Natural killer cell treated with Interleukin-12 subunit alpha and Interleukin-12 subunit beta and Interleukin-15 and Interleukin-18, amount 100 ng/mL, for 72 hours (primary cell): ENCODE measurements at regions not wholly inside any gene's neighbourhood (a gene's known extent, or its start where the extent isn't known, plus 50 kb on each side); places are given as distances from the start of the nearest gene placed in this dataset.

Experiments
- ATAC-seq, 2 donors: fragments of 150-1000 bp; cut with Tn5 transposase in 1 of 2; sonication (Bioruptor Pico), chemical (Tn5 transposase) in 1 of 2; 2 replicates each; pipeline ENCODE4 v1.10.0; 2021
- DNase-seq: peaks from one replicate; pipeline ENCODE4 v3.0.0; 2022; ENCODE audit warnings: low spot score
- H3K27ac Mint-ChIP-seq, 2 donors: 1 replicate in 1 of 2; 2 replicates in 1 of 2; pipeline ENCODE4 v1.8.0; 2022; ENCODE audit warnings: mixed read lengths in 2 of 2, mild to moderate bottlenecking in 1 of 2, moderate library complexity in 1 of 2
- H3K27me3 Mint-ChIP-seq, 2 donors: 1 replicate in 1 of 2; 2 replicates in 1 of 2; pipeline ENCODE4 v1.8.0; 2022; ENCODE audit warnings: mixed read lengths in 2 of 2
- H3K36me3 Mint-ChIP-seq: one replicate; pipeline ENCODE4 v1.8.0; 2022; ENCODE audit warnings: mixed read lengths
- H3K4me1 Mint-ChIP-seq, 2 donors: 1 replicate in 1 of 2; 2 replicates in 1 of 2; pipeline ENCODE4 v1.8.0; 2022; ENCODE audit warnings: low read depth in 2 of 2, mixed read lengths in 2 of 2, mild to moderate bottlenecking in 1 of 2
- H3K4me3 Mint-ChIP-seq: one replicate; pipeline ENCODE4 v1.8.0; 2022; ENCODE audit warnings: mixed read lengths
- H3K9me3 Mint-ChIP-seq: 2 replicates; pipeline ENCODE4 v1.8.0; 2022; ENCODE audit warnings: mixed read lengths

- peaks cover 8 to 22% of the 10 kb centered on the region in 2 donors for H3K27me3 Mint-ChIP-seq
- no peaks in the 10 kb centered on the region for H3K4me1 Mint-ChIP-seq
- no peaks in the 10 kb centered on the region for H3K9me3 Mint-ChIP-seq
- H3K27ac Mint-ChIP-seq = no peak overlapping the region
- no peak overlapping the region for H3K4me3 Mint-ChIP-seq
- DNase-seq (no peak), ATAC-seq (no peak)
- no peaks in the 10 kb centered on the region for H3K36me3 Mint-ChIP-seq
These were observed 73.9 kb upstream of the HAO2 start for GRCh38 chr1:119294722-119295121.

GRCh38 chr1:119298687-119299303 is 69.8 kb upstream of the HAO2 start:
- Mint-ChIP-seq H3K4me3 (no peak overlapping the region), H3K27me3 (peaks cover 8 to 30% of the 10 kb centered on the region in 2 donors), H3K4me1 (no peaks in the 10 kb centered on the region), H3K36me3 (no peaks in the 10 kb centered on the region), H3K27ac (no peak overlapping the region), H3K9me3 (no peaks in the 10 kb centered on the region)
- DNase-seq (no peak), ATAC-seq (no peak)

DNA sequence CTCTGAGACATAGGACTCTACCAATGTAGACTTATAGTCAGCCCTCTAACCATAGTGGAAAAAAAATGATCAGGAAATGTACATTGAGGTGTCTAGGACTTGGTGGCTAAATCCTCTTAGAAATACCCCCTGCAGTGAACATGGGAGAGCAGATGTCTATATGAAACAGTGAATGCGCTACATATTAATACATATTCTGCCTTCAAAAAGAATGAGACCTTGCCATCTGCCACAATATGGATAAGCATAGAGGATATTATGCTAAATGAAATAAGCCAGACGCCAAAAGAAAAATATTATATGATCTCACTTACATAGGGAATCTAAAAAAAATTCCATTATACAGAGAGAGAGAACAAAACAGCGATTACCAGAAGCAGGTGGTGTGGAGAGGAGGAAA is 66.6 kb upstream of the HAO2 start:
- ATAC-seq = no peak
- no peak overlapping the region for H3K27ac Mint-ChIP-seq
- no peaks in the 10 kb centered on the region for H3K4me1 Mint-ChIP-seq
- H3K9me3 Mint-ChIP-seq = no peaks in the 10 kb centered on the region
- H3K27me3 Mint-ChIP-seq = peaks cover 5 to 21% of the 10 kb centered on the region in 2 donors
- no peaks in the 10 kb centered on the region for H3K36me3 Mint-ChIP-seq
- no peak for DNase-seq
- no peak overlapping the region for H3K4me3 Mint-ChIP-seq

DNA sequence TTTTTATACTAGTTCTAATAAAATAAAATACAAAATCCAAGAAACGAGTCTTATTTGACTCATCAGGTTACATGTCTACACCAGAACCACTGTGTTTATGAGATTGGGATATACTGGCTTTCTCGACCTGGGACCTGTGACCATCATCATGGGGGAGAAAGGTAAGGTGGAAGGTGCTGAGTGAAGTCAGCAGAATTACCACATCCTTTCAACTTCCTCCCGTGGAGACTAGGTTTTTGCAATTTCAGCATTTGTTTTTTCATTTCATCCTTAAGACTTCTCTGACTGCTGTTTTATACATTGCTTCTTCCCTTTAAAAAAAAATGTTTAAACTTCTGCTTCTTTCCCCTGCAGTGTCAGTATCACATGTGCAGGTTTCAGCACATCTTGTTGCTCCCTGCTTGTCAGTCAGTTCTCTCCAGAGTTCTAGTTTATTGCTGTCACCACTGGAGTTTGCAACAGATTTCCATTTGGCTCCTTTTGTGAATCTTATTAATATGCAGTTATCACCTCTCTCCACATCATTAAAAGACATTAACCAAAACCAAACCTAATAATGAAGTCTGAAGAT is 60.4 kb upstream of the HAO2 start:
- H3K27me3 Mint-ChIP-seq = peaks cover 14 to 25% of the 10 kb centered on the region in 2 donors
- no peak for DNase-seq
- no peak overlapping the region for H3K4me3 Mint-ChIP-seq
- H3K36me3 Mint-ChIP-seq = no peaks in the 10 kb centered on the region
- no peak for ATAC-seq
- no peaks in the 10 kb centered on the region for H3K9me3 Mint-ChIP-seq
- no peak overlapping the region for H3K27ac Mint-ChIP-seq
- no peaks in the 10 kb centered on the region for H3K4me1 Mint-ChIP-seq

GRCh38 chr1:119308806-119309205 is 59.8 kb upstream of the HAO2 start:
- H3K4me3 Mint-ChIP-seq = no peak overlapping the region
- no peaks in the 10 kb centered on the region for H3K36me3 Mint-ChIP-seq
- DNase-seq (no peak), ATAC-seq (no peak)
- peaks cover 18 to 25% of the 10 kb centered on the region in 2 donors for H3K27me3 Mint-ChIP-seq
- no peaks in the 10 kb centered on the region for H3K4me1 Mint-ChIP-seq
- H3K27ac Mint-ChIP-seq = no peak overlapping the region
- no peaks in the 10 kb centered on the region for H3K9me3 Mint-ChIP-seq

DNA sequence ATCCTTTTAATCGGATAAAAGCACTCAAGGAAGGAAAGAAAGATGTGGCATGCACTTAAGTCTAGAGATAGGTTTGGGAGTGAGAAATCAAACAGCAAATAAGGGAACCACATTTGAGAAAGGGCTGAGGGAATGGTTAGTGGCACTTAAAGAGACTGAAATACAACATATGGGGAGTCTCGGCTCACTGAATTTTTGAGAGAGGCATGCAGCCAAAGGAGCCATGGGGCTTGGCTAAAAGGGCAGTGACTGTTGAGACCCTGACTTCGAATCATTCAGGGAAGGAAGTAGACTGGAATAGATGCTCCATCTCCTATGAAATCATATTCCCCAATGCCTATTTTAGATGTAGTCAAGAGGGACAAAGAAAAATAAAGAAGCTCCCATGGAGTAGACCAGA is 58.3 kb upstream of the HAO2 start:
- DNase-seq (no peak), ATAC-seq (no peak)
- Mint-ChIP-seq H3K4me3 (no peak overlapping the region), H3K9me3 (no peaks in the 10 kb centered on the region), H3K27me3 (peaks cover 18 to 25% of the 10 kb centered on the region in 2 donors), H3K27ac (no peak overlapping the region), H3K4me1 (no peaks in the 10 kb centered on the region), H3K36me3 (no peaks in the 10 kb centered on the region)

- Mint-ChIP-seq H3K36me3 (no peaks in the 10 kb centered on the region), H3K27me3 (peaks cover 18 to 25% of the 10 kb centered on the region in 2 donors), H3K4me3 (no peak overlapping the region), H3K9me3 (no peaks in the 10 kb centered on the region), H3K4me1 (no peaks in the 10 kb centered on the region), H3K27ac (no peak overlapping the region)
- DNase-seq = no peak
- no peak for ATAC-seq
These were observed 56.1 kb upstream of the HAO2 start for GRCh38 chr1:119312500-119312899.

DNA sequence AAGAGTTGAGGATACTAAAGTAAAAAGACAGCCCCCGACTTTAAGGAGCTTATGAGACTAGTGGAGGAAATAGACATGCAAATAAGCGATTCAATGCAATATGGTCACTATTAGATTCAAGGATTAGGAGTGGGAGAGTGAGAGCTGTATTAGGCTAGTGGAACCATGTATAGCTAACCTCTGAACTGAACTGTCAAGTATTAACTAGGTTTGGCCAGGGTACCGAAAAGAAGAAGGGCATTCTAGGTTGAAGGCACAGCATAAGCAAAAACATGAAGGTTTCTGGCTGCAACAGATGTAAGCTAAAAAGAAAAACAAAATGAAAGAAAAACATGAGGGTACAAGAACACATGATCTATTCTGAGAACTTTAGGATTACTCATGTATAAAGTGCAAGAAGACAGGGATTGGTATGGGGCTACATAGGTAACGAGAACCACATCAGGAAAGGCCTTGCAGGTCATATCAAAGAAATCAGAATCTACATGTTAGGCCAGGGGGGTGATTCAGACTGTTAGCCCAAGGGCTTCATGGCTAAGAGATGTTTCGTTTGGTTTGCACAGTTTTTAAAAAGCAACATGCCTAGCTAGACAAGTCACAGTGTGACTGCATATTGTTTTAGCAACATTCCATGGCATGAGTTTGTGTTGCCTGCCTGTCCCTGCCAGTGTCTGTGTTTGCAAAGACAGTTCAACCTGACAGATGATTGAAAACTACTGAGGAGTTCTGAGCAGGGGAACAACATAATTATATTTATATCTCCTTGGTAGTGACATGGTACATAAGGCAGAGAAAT is 54.4 kb upstream of the HAO2 start:
- Mint-ChIP-seq H3K27me3 (peaks cover 13% of the 10 kb centered on the region in 2 donors), H3K36me3 (no peaks in the 10 kb centered on the region), H3K4me1 (no peaks in the 10 kb centered on the region), H3K9me3 (no peaks in the 10 kb centered on the region), H3K4me3 (no peak overlapping the region), H3K27ac (no peak overlapping the region)
- no peak for ATAC-seq
- DNase-seq = no peak

- Mint-ChIP-seq H3K4me1 (no peaks in the 10 kb centered on the region), H3K9me3 (no peaks in the 10 kb centered on the region), H3K27ac (no peak overlapping the region), H3K36me3 (no peaks in the 10 kb centered on the region), H3K27me3 (peaks cover 0 to 3% of the 10 kb centered on the region in 2 donors), H3K4me3 (no peak overlapping the region)
- DNase-seq (no peak), ATAC-seq (no peak)
These were observed 51.6 kb upstream of the HAO2 start for GRCh38 chr1:119316870-119317416.

DNA sequence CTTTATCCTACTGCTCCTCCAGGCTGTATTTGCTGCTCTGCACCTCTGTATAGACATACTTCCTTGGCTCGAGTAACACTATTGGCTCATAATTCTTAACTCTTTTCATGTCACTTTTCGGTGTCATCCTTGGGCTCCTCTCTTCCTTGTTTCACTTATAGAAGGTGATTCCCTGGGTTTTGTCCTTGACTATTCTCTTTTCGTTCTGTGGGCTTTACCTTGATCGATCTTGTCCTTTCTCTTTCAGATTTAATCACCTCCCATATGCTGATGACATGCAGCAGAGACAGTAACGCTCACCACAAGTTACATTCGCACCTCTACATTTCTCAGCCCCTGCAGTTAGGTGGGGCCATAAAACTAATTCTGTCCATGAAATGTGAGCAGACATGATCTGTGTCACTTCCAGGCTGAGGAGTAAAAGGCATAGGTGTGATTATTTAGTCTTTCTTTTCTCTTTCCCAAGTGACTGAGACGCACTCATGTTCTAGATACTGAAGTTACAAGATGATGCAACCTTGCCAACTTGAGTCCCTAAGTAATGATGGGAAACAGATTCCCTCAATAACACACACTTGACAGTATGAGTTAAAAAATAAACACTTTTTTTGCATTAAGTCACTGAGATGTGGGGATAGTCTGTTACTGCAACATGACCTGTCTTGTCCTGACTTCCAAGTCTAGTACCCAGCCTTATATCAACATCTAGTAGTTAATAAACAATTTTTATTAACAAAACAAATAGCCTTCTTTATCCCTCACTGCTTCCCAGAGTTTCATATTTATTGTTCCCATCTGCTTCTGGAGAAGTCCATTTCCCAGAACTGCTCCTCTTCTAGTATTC is 49.9 kb upstream of the HAO2 start:
- H3K4me1 Mint-ChIP-seq = peaks cover 5 to 6% of the 10 kb centered on the region in 2 donors
- ATAC-seq (peak in 1 of 2 donors; percentile 64), DNase-seq (no peak)
- H3K9me3 Mint-ChIP-seq = no peaks in the 10 kb centered on the region
- H3K27me3 Mint-ChIP-seq = no peaks in the 10 kb centered on the region
- H3K36me3 Mint-ChIP-seq = no peaks in the 10 kb centered on the region
- H3K4me3 Mint-ChIP-seq = no peak overlapping the region
- H3K27ac Mint-ChIP-seq = no peak overlapping the region
